Activated T-helper 17 cell treated with anti-CD3 and anti-CD28 coated beads, Interleukin-2, amount 50 U/mL, for 72 hours (primary cell): ENCODE measurements at regions not wholly inside any gene's neighbourhood (a gene's known extent, or its start where the extent isn't known, plus 50 kb on each side); places are given as distances from the start of the nearest gene placed in this dataset.

Experiments
- ATAC-seq: fragments of 150-1000 bp; cut with Tn5 transposase; replicated peaks from 2 replicates; pipeline ENCODE4 v1.10.0; 2021; ENCODE audit warnings: mild to moderate bottlenecking, moderate library complexity
- H3K27ac Mint-ChIP-seq: one replicate; pipeline ENCODE4 v1.8.0; 2022; ENCODE audit warnings: mixed read lengths
- H3K27me3 Mint-ChIP-seq: one replicate; pipeline ENCODE4 v1.8.0; 2022; ENCODE audit warnings: mixed read lengths
- H3K36me3 Mint-ChIP-seq: one replicate; pipeline ENCODE4 v1.8.0; 2022; ENCODE audit warnings: low read depth, mild to moderate bottlenecking, mixed read lengths
- H3K4me1 Mint-ChIP-seq: one replicate; pipeline ENCODE4 v1.8.0; 2022; ENCODE audit warnings: mixed read lengths
- H3K4me3 Mint-ChIP-seq: one replicate; pipeline ENCODE4 v1.8.0; 2022; ENCODE audit warnings: mild to moderate bottlenecking, mixed read lengths
- H3K9me3 Mint-ChIP-seq: one replicate; pipeline ENCODE4 v1.8.0; 2022; ENCODE audit warnings: mixed read lengths

GRCh38 chr13:70613295-70613694 is 505.0 kb upstream of the KLHL1 start:
- Mint-ChIP-seq H3K4me1 (no peaks in the 10 kb centered on the region), H3K27ac (no peak overlapping the region), H3K36me3 (no peaks in the 10 kb centered on the region), H3K27me3 (no peaks in the 10 kb centered on the region), H3K4me3 (no peak overlapping the region), H3K9me3 (no peaks in the 10 kb centered on the region)
- ATAC-seq = no peak

- no peaks in the 10 kb centered on the region for H3K4me1 Mint-ChIP-seq
- H3K27ac Mint-ChIP-seq = no peak overlapping the region
- ATAC-seq = no peak
- no peak overlapping the region for H3K4me3 Mint-ChIP-seq
- H3K36me3 Mint-ChIP-seq = no peaks in the 10 kb centered on the region
- H3K9me3 Mint-ChIP-seq = no peaks in the 10 kb centered on the region
- H3K27me3 Mint-ChIP-seq = no peaks in the 10 kb centered on the region
These were observed 504.6 kb upstream of the KLHL1 start for GRCh38 chr13:70612881-70613280.

DNA sequence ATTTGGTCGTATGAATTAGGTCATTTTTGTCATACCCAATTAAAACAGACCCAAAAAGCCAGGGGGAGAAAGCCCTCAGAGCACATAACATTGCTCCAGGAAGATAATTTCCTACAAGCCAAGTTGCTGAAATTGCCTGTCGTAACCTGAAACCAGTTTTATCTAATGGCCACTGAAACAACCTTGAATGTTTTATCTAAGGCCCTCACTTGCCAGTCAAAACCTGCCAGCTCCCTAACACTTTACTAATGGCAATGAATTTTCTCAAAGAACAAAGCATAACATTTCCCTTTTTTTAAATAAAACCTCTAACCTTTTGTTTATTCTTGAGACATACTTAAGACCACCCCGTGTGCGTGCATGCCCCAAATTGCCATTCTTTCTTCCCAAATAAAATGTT is 496.2 kb upstream of the KLHL1 start:
- Mint-ChIP-seq H3K36me3 (no peaks in the 10 kb centered on the region), H3K4me1 (no peaks in the 10 kb centered on the region), H3K9me3 (peaks cover 4% of the 10 kb centered on the region), H3K27ac (no peak overlapping the region), H3K4me3 (no peak overlapping the region), H3K27me3 (no peaks in the 10 kb centered on the region)
- ATAC-seq = no peak

- Mint-ChIP-seq H3K9me3 (no peaks in the 10 kb centered on the region), H3K36me3 (no peaks in the 10 kb centered on the region), H3K4me3 (no peak overlapping the region), H3K27me3 (no peaks in the 10 kb centered on the region), H3K4me1 (no peaks in the 10 kb centered on the region), H3K27ac (no peak overlapping the region)
- no peak for ATAC-seq
These were observed 485.5 kb upstream of the KLHL1 start for GRCh38 chr13:70593716-70594115.

- Mint-ChIP-seq H3K36me3 (no peaks in the 10 kb centered on the region), H3K4me3 (no peak overlapping the region), H3K27ac (no peak overlapping the region), H3K9me3 (peaks cover 12% of the 10 kb centered on the region), H3K4me1 (no peaks in the 10 kb centered on the region), H3K27me3 (no peaks in the 10 kb centered on the region)
- no peak for ATAC-seq
These were observed 476.9 kb upstream of the KLHL1 start for GRCh38 chr13:70585109-70585508.

DNA sequence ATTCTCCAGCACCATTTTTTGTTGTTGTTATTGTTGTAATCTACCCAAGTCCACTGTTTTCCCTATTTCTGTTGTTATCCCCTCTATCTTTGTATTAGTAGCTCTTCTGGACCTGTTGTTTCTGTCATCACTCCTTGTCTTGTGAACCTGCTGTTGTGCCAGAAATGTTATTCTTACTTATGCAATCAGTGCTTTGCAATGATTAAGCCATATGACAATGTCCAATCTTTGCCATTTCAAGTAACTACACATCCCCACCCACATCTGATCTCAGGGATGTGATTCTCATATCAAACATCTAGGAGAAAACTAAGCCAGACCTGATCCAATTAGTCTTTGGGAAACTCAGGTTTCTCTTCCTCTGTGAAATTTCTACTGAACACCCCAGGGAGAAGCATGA is 472.6 kb upstream of the KLHL1 start:
- Mint-ChIP-seq H3K9me3 (peaks cover under 1% of the 10 kb centered on the region), H3K4me1 (no peaks in the 10 kb centered on the region), H3K27ac (no peak overlapping the region), H3K36me3 (no peaks in the 10 kb centered on the region), H3K4me3 (no peak overlapping the region), H3K27me3 (no peaks in the 10 kb centered on the region)
- ATAC-seq = no peak

DNA sequence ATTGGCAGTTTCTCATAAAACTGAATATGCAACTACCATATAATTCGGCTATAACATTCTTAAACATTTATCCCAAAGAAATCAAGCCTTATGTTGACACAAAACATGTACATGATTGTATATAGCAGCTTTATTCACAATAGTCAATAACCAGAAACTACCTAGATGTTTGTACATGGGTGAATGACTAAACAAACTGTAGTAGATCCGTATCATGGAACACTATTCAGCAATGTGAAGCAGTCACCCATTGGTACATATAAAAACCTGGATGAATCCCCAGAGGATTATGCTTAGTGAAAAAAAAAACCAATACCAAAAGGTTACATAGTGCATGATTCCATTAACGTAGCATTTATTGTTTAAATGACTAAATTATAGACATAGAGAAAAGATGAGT is 471.7 kb upstream of the KLHL1 start:
- no peak for ATAC-seq
- Mint-ChIP-seq H3K4me1 (no peaks in the 10 kb centered on the region), H3K4me3 (no peak overlapping the region), H3K27ac (no peak overlapping the region), H3K9me3 (no peaks in the 10 kb centered on the region), H3K36me3 (no peaks in the 10 kb centered on the region), H3K27me3 (no peaks in the 10 kb centered on the region)

DNA sequence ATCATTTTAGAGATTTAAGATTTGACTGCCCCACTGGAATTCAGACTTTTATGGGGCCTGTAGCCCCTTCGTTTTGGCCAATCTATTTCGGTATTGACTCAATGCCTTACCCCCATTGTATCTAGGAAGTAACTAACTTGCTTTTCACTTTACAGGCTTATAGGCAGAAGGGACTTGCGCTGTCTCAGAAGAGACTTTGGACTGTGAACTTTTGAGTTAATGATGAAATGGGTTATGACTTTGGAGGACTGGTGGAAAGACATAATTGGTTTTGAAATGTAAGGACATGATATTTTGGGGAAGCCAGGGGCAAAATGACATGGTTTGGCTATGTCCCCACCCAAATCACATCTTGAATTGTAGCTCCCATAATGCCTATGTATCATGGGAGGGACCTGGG is 463.0 kb upstream of the KLHL1 start:
- Mint-ChIP-seq H3K27ac (no peak overlapping the region), H3K9me3 (no peaks in the 10 kb centered on the region), H3K36me3 (no peaks in the 10 kb centered on the region), H3K4me3 (no peak overlapping the region), H3K4me1 (no peaks in the 10 kb centered on the region), H3K27me3 (no peaks in the 10 kb centered on the region)
- no peak for ATAC-seq

- Mint-ChIP-seq H3K36me3 (no peaks in the 10 kb centered on the region), H3K4me1 (no peaks in the 10 kb centered on the region), H3K9me3 (no peaks in the 10 kb centered on the region), H3K4me3 (no peak overlapping the region), H3K27me3 (no peaks in the 10 kb centered on the region), H3K27ac (no peak overlapping the region)
- ATAC-seq = no peak
These were observed 460.3 kb upstream of the KLHL1 start for GRCh38 chr13:70568571-70568970.

DNA sequence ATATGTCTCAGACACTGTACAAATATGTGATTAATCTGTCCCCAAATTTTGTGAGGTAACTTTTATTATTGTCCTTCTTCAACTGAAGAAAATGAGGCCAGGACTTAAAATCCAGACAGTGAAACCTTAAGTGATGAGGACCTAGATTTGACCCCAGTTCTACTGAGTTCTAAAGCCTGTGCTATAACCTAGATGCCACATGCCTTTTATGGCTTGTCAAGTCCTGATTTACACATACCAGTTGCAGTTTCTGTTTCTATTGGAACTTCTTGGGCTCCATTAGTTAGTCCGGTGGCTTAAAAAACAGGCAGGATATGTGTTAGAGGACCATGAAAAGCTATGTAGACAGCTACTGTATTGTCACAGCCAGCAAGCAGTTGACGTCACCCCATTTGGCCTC is 436.5 kb upstream of the KLHL1 start:
- Mint-ChIP-seq H3K36me3 (no peaks in the 10 kb centered on the region), H3K9me3 (no peaks in the 10 kb centered on the region), H3K27me3 (no peaks in the 10 kb centered on the region)

GRCh38 chr13:70541451-70541850 is 433.2 kb upstream of the KLHL1 start:
- no peaks in the 10 kb centered on the region for H3K27me3 Mint-ChIP-seq
- no peaks in the 10 kb centered on the region for H3K9me3 Mint-ChIP-seq
- no peaks in the 10 kb centered on the region for H3K4me1 Mint-ChIP-seq
- no peak overlapping the region for H3K4me3 Mint-ChIP-seq
- no peak for ATAC-seq
- H3K36me3 Mint-ChIP-seq = no peaks in the 10 kb centered on the region
- H3K27ac Mint-ChIP-seq = no peak overlapping the region

More for the DNA sequence above, 436.5 kb upstream of the KLHL1 start:
- Mint-ChIP-seq H3K27ac (no peak overlapping the region), H3K4me1 (no peaks in the 10 kb centered on the region), H3K4me3 (no peak overlapping the region)
- ATAC-seq = no peak

DNA sequence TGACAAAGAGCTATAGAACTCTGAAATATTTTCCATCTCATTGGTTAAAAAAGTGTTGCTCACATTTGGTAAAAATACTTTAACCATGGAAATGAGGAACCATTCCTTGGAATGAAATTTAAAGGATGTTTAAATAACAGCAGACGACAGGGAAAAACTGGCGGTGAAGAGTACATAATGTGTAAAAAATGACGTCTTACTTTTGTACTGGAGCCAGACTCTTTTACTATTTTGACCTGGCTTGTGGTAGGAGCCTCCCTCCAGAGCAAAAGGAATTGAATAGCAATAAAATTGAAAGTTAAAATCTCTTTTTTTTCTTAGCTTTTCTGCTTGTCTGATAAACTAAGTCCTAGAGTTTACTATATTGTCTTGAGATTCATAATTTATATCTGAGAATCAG is 426.2 kb upstream of the KLHL1 start:
- Mint-ChIP-seq H3K36me3 (no peaks in the 10 kb centered on the region), H3K27me3 (no peaks in the 10 kb centered on the region), H3K4me3 (no peak overlapping the region), H3K4me1 (no peaks in the 10 kb centered on the region), H3K27ac (no peak overlapping the region), H3K9me3 (peaks cover 4% of the 10 kb centered on the region)
- ATAC-seq = no peak

- Mint-ChIP-seq H3K9me3 (peaks cover 4% of the 10 kb centered on the region), H3K4me3 (no peak overlapping the region), H3K27ac (no peak overlapping the region), H3K36me3 (no peaks in the 10 kb centered on the region), H3K4me1 (no peaks in the 10 kb centered on the region), H3K27me3 (no peaks in the 10 kb centered on the region)
- no peak for ATAC-seq
These were observed 421.4 kb upstream of the KLHL1 start for GRCh38 chr13:70529652-70530051.

DNA sequence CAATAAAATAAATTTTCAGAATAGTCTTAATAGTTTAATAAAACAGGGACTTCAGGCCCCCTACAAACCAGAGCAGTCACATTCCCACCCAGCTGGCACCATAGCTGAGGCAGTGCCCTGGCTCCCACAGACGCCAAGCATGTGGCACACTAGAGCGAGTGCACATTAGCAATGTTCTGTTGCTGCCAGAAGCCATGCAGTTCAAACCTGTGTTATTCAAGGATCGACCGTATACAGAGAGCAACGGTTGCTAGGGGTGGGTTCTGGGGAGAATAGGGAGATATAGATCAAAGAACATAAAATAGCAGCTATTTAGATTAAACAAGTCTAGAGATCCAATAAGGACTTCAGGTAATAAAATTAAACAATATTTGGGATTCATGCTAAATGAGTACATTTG is 419.3 kb upstream of the KLHL1 start:
- H3K27me3 Mint-ChIP-seq = no peaks in the 10 kb centered on the region
- no peak overlapping the region for H3K27ac Mint-ChIP-seq
- H3K4me3 Mint-ChIP-seq = no peak overlapping the region
- ATAC-seq = no peak
- H3K36me3 Mint-ChIP-seq = no peaks in the 10 kb centered on the region
- H3K4me1 Mint-ChIP-seq = no peaks in the 10 kb centered on the region
- no peaks in the 10 kb centered on the region for H3K9me3 Mint-ChIP-seq

- H3K36me3 Mint-ChIP-seq = no peaks in the 10 kb centered on the region
- H3K9me3 Mint-ChIP-seq = no peaks in the 10 kb centered on the region
- ATAC-seq = no peak
- H3K27me3 Mint-ChIP-seq = no peaks in the 10 kb centered on the region
- H3K4me1 Mint-ChIP-seq = no peaks in the 10 kb centered on the region
- no peak overlapping the region for H3K27ac Mint-ChIP-seq
- no peak overlapping the region for H3K4me3 Mint-ChIP-seq
These were observed 415.4 kb upstream of the KLHL1 start for GRCh38 chr13:70523622-70524021.

GRCh38 chr13:70520275-70521036 is 412.2 kb upstream of the KLHL1 start:
- no peaks in the 10 kb centered on the region for H3K36me3 Mint-ChIP-seq
- H3K4me1 Mint-ChIP-seq = no peaks in the 10 kb centered on the region
- no peaks in the 10 kb centered on the region for H3K27me3 Mint-ChIP-seq
- H3K9me3 Mint-ChIP-seq = no peaks in the 10 kb centered on the region
- no peak overlapping the region for H3K4me3 Mint-ChIP-seq
- H3K27ac Mint-ChIP-seq = no peak overlapping the region
- ATAC-seq = no peak
